Activated T-helper 17 cell treated with anti-CD3 and anti-CD28 coated beads, Interleukin-2, amount 50 U/mL, for 72 hours (primary cell): ENCODE measurements at regions not wholly inside any gene's neighbourhood (a gene's known extent, or its start where the extent isn't known, plus 50 kb on each side); places are given as distances from the start of the nearest gene placed in this dataset.

Experiments used
- ATAC-seq: fragments of 150-1000 bp; cut with Tn5 transposase; replicated peaks from 2 replicates; pipeline ENCODE4 v1.10.0; 2021; ENCODE audit warnings: mild to moderate bottlenecking, moderate library complexity
- H3K27ac Mint-ChIP-seq: one replicate; pipeline ENCODE4 v1.8.0; 2022; ENCODE audit warnings: mixed read lengths
- H3K27me3 Mint-ChIP-seq: one replicate; pipeline ENCODE4 v1.8.0; 2022; ENCODE audit warnings: mixed read lengths
- H3K36me3 Mint-ChIP-seq: one replicate; pipeline ENCODE4 v1.8.0; 2022; ENCODE audit warnings: low read depth, mild to moderate bottlenecking, mixed read lengths
- H3K4me1 Mint-ChIP-seq: one replicate; pipeline ENCODE4 v1.8.0; 2022; ENCODE audit warnings: mixed read lengths
- H3K4me3 Mint-ChIP-seq: one replicate; pipeline ENCODE4 v1.8.0; 2022; ENCODE audit warnings: mild to moderate bottlenecking, mixed read lengths
- H3K9me3 Mint-ChIP-seq: one replicate; pipeline ENCODE4 v1.8.0; 2022; ENCODE audit warnings: mixed read lengths

GRCh38 chr1:216926720-216927510 lies 203.7 kb upstream of the ESRRG start:
- no peaks in the 10 kb centered on the region for H3K9me3 Mint-ChIP-seq
- H3K27me3 Mint-ChIP-seq = no peaks in the 10 kb centered on the region
- H3K36me3 Mint-ChIP-seq = no peaks in the 10 kb centered on the region
- H3K27ac Mint-ChIP-seq = no peak overlapping the region
- H3K4me1 Mint-ChIP-seq = no peaks in the 10 kb centered on the region
- H3K4me3 Mint-ChIP-seq = no peak overlapping the region
- no peak for ATAC-seq

- Mint-ChIP-seq H3K9me3 (no peaks in the 10 kb centered on the region), H3K27ac (no peak overlapping the region), H3K4me3 (no peak overlapping the region), H3K36me3 (no peaks in the 10 kb centered on the region), H3K27me3 (no peaks in the 10 kb centered on the region), H3K4me1 (no peaks in the 10 kb centered on the region)
- ATAC-seq = no peak
These were observed 202.9 kb upstream of the ESRRG start for GRCh38 chr1:216925962-216926625.

GRCh38 chr1:216924732-216925131 lies 201.5 kb upstream of the ESRRG start:
- no peak for ATAC-seq
- Mint-ChIP-seq H3K27me3 (no peaks in the 10 kb centered on the region), H3K4me3 (no peak overlapping the region), H3K36me3 (no peaks in the 10 kb centered on the region), H3K4me1 (no peaks in the 10 kb centered on the region), H3K9me3 (no peaks in the 10 kb centered on the region), H3K27ac (no peak overlapping the region)

- no peak for ATAC-seq
- Mint-ChIP-seq H3K9me3 (no peaks in the 10 kb centered on the region), H3K4me3 (no peak overlapping the region), H3K4me1 (no peaks in the 10 kb centered on the region), H3K27ac (no peak overlapping the region), H3K36me3 (no peaks in the 10 kb centered on the region), H3K27me3 (no peaks in the 10 kb centered on the region)
These were observed 200.4 kb upstream of the ESRRG start for GRCh38 chr1:216923601-216924000.

GRCh38 chr1:216922406-216922805 lies 199.2 kb upstream of the ESRRG start:
- ATAC-seq = no peak
- no peaks in the 10 kb centered on the region for H3K4me1 Mint-ChIP-seq
- H3K27ac Mint-ChIP-seq = no peak overlapping the region
- no peaks in the 10 kb centered on the region for H3K36me3 Mint-ChIP-seq
- no peaks in the 10 kb centered on the region for H3K9me3 Mint-ChIP-seq
- H3K27me3 Mint-ChIP-seq = no peaks in the 10 kb centered on the region
- no peak overlapping the region for H3K4me3 Mint-ChIP-seq

- no peaks in the 10 kb centered on the region for H3K27me3 Mint-ChIP-seq
- H3K36me3 Mint-ChIP-seq = no peaks in the 10 kb centered on the region
- no peak for ATAC-seq
- no peaks in the 10 kb centered on the region for H3K4me1 Mint-ChIP-seq
- no peaks in the 10 kb centered on the region for H3K9me3 Mint-ChIP-seq
- no peak overlapping the region for H3K4me3 Mint-ChIP-seq
- H3K27ac Mint-ChIP-seq = no peak overlapping the region
These were observed 198.6 kb upstream of the ESRRG start for GRCh38 chr1:216921866-216922265.

- no peaks in the 10 kb centered on the region for H3K4me1 Mint-ChIP-seq
- no peak for ATAC-seq
- peaks cover 7% of the 10 kb centered on the region for H3K9me3 Mint-ChIP-seq
- H3K4me3 Mint-ChIP-seq = no peak overlapping the region
- no peak overlapping the region for H3K27ac Mint-ChIP-seq
- no peaks in the 10 kb centered on the region for H3K36me3 Mint-ChIP-seq
- H3K27me3 Mint-ChIP-seq = no peaks in the 10 kb centered on the region
These were observed 196.1 kb upstream of the ESRRG start for GRCh38 chr1:216919060-216919970.

GRCh38 chr1:216916890-216917438 lies 193.7 kb upstream of the ESRRG start:
- Mint-ChIP-seq H3K4me1 (no peaks in the 10 kb centered on the region), H3K27ac (no peak overlapping the region), H3K27me3 (no peaks in the 10 kb centered on the region), H3K9me3 (peaks cover 7% of the 10 kb centered on the region), H3K4me3 (no peak overlapping the region), H3K36me3 (no peaks in the 10 kb centered on the region)
- ATAC-seq = no peak

- H3K4me1 Mint-ChIP-seq = no peaks in the 10 kb centered on the region
- H3K27me3 Mint-ChIP-seq = no peaks in the 10 kb centered on the region
- ATAC-seq = no peak
- peaks cover 12% of the 10 kb centered on the region for H3K9me3 Mint-ChIP-seq
- H3K4me3 Mint-ChIP-seq = no peak overlapping the region
- no peak overlapping the region for H3K27ac Mint-ChIP-seq
- no peaks in the 10 kb centered on the region for H3K36me3 Mint-ChIP-seq
These were observed 191.7 kb upstream of the ESRRG start for GRCh38 chr1:216914974-216915373.

GRCh38 chr1:216913976-216914375 lies 190.7 kb upstream of the ESRRG start:
- Mint-ChIP-seq H3K4me3 (no peak overlapping the region), H3K27ac (no peak overlapping the region), H3K36me3 (no peaks in the 10 kb centered on the region), H3K9me3 (peaks cover 12% of the 10 kb centered on the region), H3K4me1 (no peaks in the 10 kb centered on the region), H3K27me3 (no peaks in the 10 kb centered on the region)
- ATAC-seq = no peak

GRCh38 chr1:216910081-216910840 lies 187.0 kb upstream of the ESRRG start:
- Mint-ChIP-seq H3K27ac (no peak overlapping the region), H3K4me1 (no peaks in the 10 kb centered on the region), H3K4me3 (no peak overlapping the region), H3K9me3 (peaks cover 9% of the 10 kb centered on the region), H3K27me3 (no peaks in the 10 kb centered on the region), H3K36me3 (no peaks in the 10 kb centered on the region)
- no peak for ATAC-seq

- no peak overlapping the region for H3K27ac Mint-ChIP-seq
- H3K4me1 Mint-ChIP-seq = no peaks in the 10 kb centered on the region
- no peaks in the 10 kb centered on the region for H3K36me3 Mint-ChIP-seq
These were observed 184.9 kb upstream of the ESRRG start for GRCh38 chr1:216908126-216908525.

GRCh38 chr1:216907100-216907499 lies 183.9 kb upstream of the ESRRG start:
- no peaks in the 10 kb centered on the region for H3K36me3 Mint-ChIP-seq
- no peak overlapping the region for H3K27ac Mint-ChIP-seq
- no peaks in the 10 kb centered on the region for H3K27me3 Mint-ChIP-seq
- H3K9me3 Mint-ChIP-seq = peaks cover 11% of the 10 kb centered on the region
- H3K4me3 Mint-ChIP-seq = no peak overlapping the region
- no peaks in the 10 kb centered on the region for H3K4me1 Mint-ChIP-seq
- ATAC-seq = no peak

More at GRCh38 chr1:216908126-216908525, 184.9 kb upstream of the ESRRG start:
- no peaks in the 10 kb centered on the region for H3K27me3 Mint-ChIP-seq
- H3K9me3 Mint-ChIP-seq = peaks cover 8% of the 10 kb centered on the region
- ATAC-seq = no peak
- no peak overlapping the region for H3K4me3 Mint-ChIP-seq

- no peak overlapping the region for H3K4me3 Mint-ChIP-seq
- no peaks in the 10 kb centered on the region for H3K36me3 Mint-ChIP-seq
- ATAC-seq = no peak
These were observed 182.6 kb upstream of the ESRRG start for GRCh38 chr1:216905781-216906180.

More at GRCh38 chr1:216905781-216906180, 182.6 kb upstream of the ESRRG start:
- no peaks in the 10 kb centered on the region for H3K27me3 Mint-ChIP-seq
- H3K4me1 Mint-ChIP-seq = no peaks in the 10 kb centered on the region
- H3K27ac Mint-ChIP-seq = no peak overlapping the region
- H3K9me3 Mint-ChIP-seq = peaks cover 6% of the 10 kb centered on the region
